Astrocyte (in vitro differentiated cells and primary cell): ENCODE measurements at regions not wholly inside any gene's neighbourhood (a gene's known extent, or its start where the extent isn't known, plus 50 kb on each side); places are given as distances from the start of the nearest gene placed in this dataset.

ENCODE experiments used
- CTCF ChIP-seq: IDR thresholded peaks from 2 replicates; pipeline ENCODE4 v1.5.1; 2011; ENCODE audit warnings: low read depth, mild to moderate bottlenecking, inconsistent platforms, low read length, moderate library complexity; ENCODE audit not compliant: insufficient read depth
- EZH2 ChIP-seq: IDR thresholded peaks from 2 replicates; pipeline ENCODE4 v1.6.1; 2012; ENCODE audit warnings: mild to moderate bottlenecking, low read length, inconsistent platforms; ENCODE audit not compliant: insufficient read depth

GRCh38 chr1:82783044-82783443 is 982.3 kb downstream of the ADGRL2 start:
- TF ChIP-seq CTCF, result no peak
- TF ChIP-seq EZH2, result no peak
